DMS 273 treated with DMSO at 0.1 percent for 48 hours (cell line): ENCODE measurements at regions not wholly inside any gene's neighbourhood (a gene's known extent, or its start where the extent isn't known, plus 50 kb on each side); places are given as distances from the start of the nearest gene placed in this dataset.

Experiments used
- DNase-seq: peaks from one replicate; lab custom pipeline; 2025; lab: John Stamatoyannopoulos, UW

- DNase-seq, result no peak
Observed at GRCh38 chr3:13209634-13209997, 136.4 kb upstream of the IQSEC1 start.

- DNase-seq, result no peak
Observed at GRCh38 chr3:13208706-13209633, 135.7 kb upstream of the IQSEC1 start.

GRCh38 chr3:13207975-13208705 is 134.9 kb upstream of the IQSEC1 start:
- no peak for DNase-seq

GRCh38 chr3:13207578-13207922 is 134.3 kb upstream of the IQSEC1 start:
- DNase-seq, result no peak

- no peak for DNase-seq
Observed at GRCh38 chr3:13206799-13207577, 133.8 kb upstream of the IQSEC1 start.

- DNase-seq, result no peak
Observed at GRCh38 chr3:13205567-13206143, 132.4 kb upstream of the IQSEC1 start.

- DNase-seq, result no peak
Observed at GRCh38 chr3:13204177-13204581, 130.9 kb upstream of the IQSEC1 start.

GRCh38 chr3:13203398-13204176 is 130.4 kb upstream of the IQSEC1 start:
- no peak for DNase-seq

GRCh38 chr3:13202744-13203397 is 129.6 kb upstream of the IQSEC1 start:
- DNase-seq, result no peak

- no peak for DNase-seq
Observed at GRCh38 chr3:13201851-13202250, 128.6 kb upstream of the IQSEC1 start.

- DNase-seq, result no peak
Observed at GRCh38 chr3:13200946-13201345, 127.7 kb upstream of the IQSEC1 start.

- no peak for DNase-seq
Observed at GRCh38 chr3:13200465-13200864, 127.2 kb upstream of the IQSEC1 start.

GRCh38 chr3:13199899-13200451 is 126.7 kb upstream of the IQSEC1 start:
- no peak for DNase-seq

GRCh38 chr3:13199006-13199776 is 126.0 kb upstream of the IQSEC1 start:
- DNase-seq, result no peak

GRCh38 chr3:13198264-13198879 is 125.1 kb upstream of the IQSEC1 start:
- DNase-seq, result no peak

GRCh38 chr3:13197795-13198194 is 124.6 kb upstream of the IQSEC1 start:
- no peak for DNase-seq

- no peak for DNase-seq
Observed at GRCh38 chr3:13197281-13197680, 124.1 kb upstream of the IQSEC1 start.

- DNase-seq, result no peak
Observed at GRCh38 chr3:13195374-13195773, 122.1 kb upstream of the IQSEC1 start.
